NCI-H510A treated with DMSO at 0.1 percent for 48 hours (cell line): ENCODE measurements at regions not wholly inside any gene's neighbourhood (a gene's known extent, or its start where the extent isn't known, plus 50 kb on each side); places are given as distances from the start of the nearest gene placed in this dataset.
"Not testable (repeated sequence)": the region's sequence is repeated elsewhere in the genome, so short reads cannot be mapped to it uniquely, and the experiment has no call there.

Experiments used
- DNase-seq: peaks from one replicate; lab custom pipeline; 2025; lab: John Stamatoyannopoulos, UW

DNA sequence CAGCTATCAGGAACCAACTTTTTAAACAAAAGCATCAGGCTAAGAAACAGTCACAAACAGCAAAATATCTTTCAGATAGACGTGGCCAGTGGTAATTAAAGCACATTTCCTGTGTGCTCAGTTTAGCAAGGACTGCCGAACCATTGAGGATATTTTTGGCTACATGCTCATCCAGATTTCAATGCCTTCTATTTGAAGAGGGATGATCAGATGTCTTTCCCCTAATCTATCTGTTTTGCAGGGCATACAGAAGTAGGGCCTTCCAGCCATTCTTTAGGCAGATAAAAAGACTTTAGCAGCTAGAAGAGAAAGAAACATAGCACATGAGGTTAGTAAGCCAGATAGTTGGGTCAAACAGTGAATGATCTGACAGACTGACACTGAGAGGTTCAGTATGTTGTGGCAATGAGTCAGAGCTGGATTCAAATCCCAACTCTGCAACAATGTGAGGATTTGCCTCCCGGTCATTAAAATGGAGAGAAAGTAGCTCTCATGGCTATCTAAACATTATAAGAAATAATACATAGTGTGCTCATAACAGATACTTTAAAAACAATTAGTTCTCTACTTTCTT lies 100.0 kb upstream of the PRKG2 start:
- no peak for DNase-seq

GRCh38 chr4:81314196-81314896 lies 99.3 kb upstream of the PRKG2 start:
- peak; percentile 55 for DNase-seq

- no peak for DNase-seq
Measured at GRCh38 chr4:81307991-81308390, 93.0 kb upstream of the PRKG2 start.

DNA sequence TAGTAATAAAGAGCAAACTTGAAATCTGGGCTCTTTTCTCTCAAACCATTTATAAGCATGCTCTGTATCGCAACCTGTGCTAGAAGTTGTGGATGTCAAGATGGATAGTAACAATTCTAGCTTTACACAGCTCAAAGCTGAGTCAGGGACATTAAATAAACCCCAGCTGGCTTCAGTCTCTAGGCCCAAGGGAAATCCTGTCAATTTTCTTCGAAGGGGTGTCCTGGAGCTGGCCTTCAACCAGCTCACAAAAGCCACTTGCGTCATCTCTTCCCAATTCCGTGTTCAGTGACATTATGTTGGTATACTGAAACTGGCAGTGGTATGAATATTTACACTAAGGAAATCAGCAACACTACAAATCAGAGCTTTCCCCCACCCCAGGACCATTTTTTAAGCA lies 89.8 kb upstream of the PRKG2 start:
- DNase-seq = no peak

- DNase-seq = not testable (repeated sequence)
Measured at GRCh38 chr4:81300352-81300751, 85.3 kb upstream of the PRKG2 start.

GRCh38 chr4:81290813-81291212 lies 75.8 kb upstream of the PRKG2 start:
- DNase-seq = no peak

- DNase-seq = no peak
Measured at GRCh38 chr4:81287101-81287500, 72.1 kb upstream of the PRKG2 start.

DNA sequence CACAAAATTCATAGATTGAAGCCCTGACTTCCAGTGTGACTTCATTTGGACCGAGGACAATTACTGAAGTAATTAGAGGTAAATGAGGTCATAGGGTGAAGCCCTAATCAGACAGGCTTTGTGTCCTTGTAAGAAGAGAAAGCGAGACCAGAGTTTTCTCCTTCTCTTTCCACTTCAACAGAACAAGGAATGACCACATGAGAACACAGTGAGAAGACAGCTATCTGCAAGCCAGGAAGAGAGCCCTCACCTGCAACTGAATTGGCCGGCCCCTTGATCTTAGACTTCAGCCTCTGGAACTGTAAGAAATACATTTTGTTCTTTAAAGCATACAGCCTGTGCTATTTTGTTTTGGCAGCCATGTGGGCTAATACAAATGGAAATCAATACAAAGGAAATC lies 67.1 kb upstream of the PRKG2 start:
- no peak for DNase-seq

GRCh38 chr4:81274460-81274859 lies 59.4 kb upstream of the PRKG2 start:
- DNase-seq = no peak

- DNase-seq = no peak
Measured at GRCh38 chr4:81272671-81273070, 57.6 kb upstream of the PRKG2 start.
